DND-41 (cell line): ENCODE measurements at regions not wholly inside any gene's neighbourhood (a gene's known extent, or its start where the extent isn't known, plus 50 kb on each side); places are given as distances from the start of the nearest gene placed in this dataset.

ENCODE experiments used
- CTCF ChIP-seq: IDR thresholded peaks from 2 replicates; pipeline ENCODE4 v1.5.1; 2012; ENCODE audit warnings: borderline replicate concordance, low read length, moderate library complexity, mild to moderate bottlenecking; ENCODE audit not compliant: poor library complexity, severe bottlenecking; ENCODE audit errors: extremely low read depth
- EZH2 ChIP-seq: IDR thresholded peaks from 3 replicates; pipeline ENCODE4 v1.6.1; 2012; ENCODE audit warnings: borderline replicate concordance, low read depth, mild to moderate bottlenecking, moderate library complexity, low read length, inconsistent platforms; ENCODE audit not compliant: severe bottlenecking

GRCh38 chr10:36117890-36118289 lies 475.8 kb upstream of the FZD8 start:
- TF ChIP-seq CTCF (no peak), EZH2 (no peak)
